SK-N-SH (cell line): ENCODE measurements at regions not wholly inside any gene's neighbourhood (a gene's known extent, or its start where the extent isn't known, plus 50 kb on each side); places are given as distances from the start of the nearest gene placed in this dataset.

Experiments
- CTCF ChIA-PET: fragments of 300-600, 350-600 bp; formaldehyde crosslinking; extraction: SDS; loops from one replicate; lab custom pipeline; 2021; lab: Yijun Ruan, JAX
- POLR2A ChIA-PET: fragments of 350-600 bp; sonication (Branson Sonifier 250); formaldehyde crosslinking; extraction: SDS; loops from one replicate; lab custom pipeline; 2020; ENCODE audit warnings: antibody characterized with exemption, inconsistent platforms; lab: Yijun Ruan, JAX
- DNase-seq: peaks from one replicate; pipeline ENCODE4 v3.0.0; 2012
- H2AFZ ChIP-seq: fragments of 200-600 bp; sonication (generic); 2 replicates; pipeline ENCODE4 v1.8.1; 2016; ENCODE audit warnings: antibody characterized with exemption, mild to moderate bottlenecking, low read depth
- H3F3A ChIP-seq: fragments of 200-600 bp; sonication (generic); replicated peaks from 2 replicates; pipeline ENCODE3; 2016; ENCODE audit warnings: antibody characterized with exemption, mild to moderate bottlenecking; ENCODE audit not compliant: insufficient read depth
- H3K27ac ChIP-seq, 2 experiments: fragments of 200-500 bp in 1 of 2; fragments of 200-600 bp in 1 of 2; sonication (Bioruptor generic) in 1 of 2; sonication (generic), shearing (Covaris generic) in 1 of 2; 2 replicates each; pipeline versions ENCODE4 v1.5.1 to v1.6.1; 2014 to 2016; ENCODE audit warnings: low read depth in 2 of 2, inconsistent platforms in 1 of 2, low read length in 1 of 2, mild to moderate bottlenecking in 1 of 2, mixed read lengths in 1 of 2
- H3K27me3 ChIP-seq: fragments of 200-600 bp; sonication (generic), shearing (Covaris generic); 2 replicates; pipeline ENCODE4 v1.6.1; 2016; ENCODE audit warnings: mixed run types; ENCODE audit not compliant: insufficient read depth
- H3K36me3 ChIP-seq, 2 experiments: fragments of 200-500 bp in 1 of 2; fragments of 200-600 bp in 1 of 2; sonication (Bioruptor generic) in 1 of 2; sonication (generic) in 1 of 2; replicated peaks in 1 of 2; 2 replicates each; pipeline versions ENCODE3 to v1.5.1; 2014 to 2016; ENCODE audit warnings: low read length in 1 of 2, mild to moderate bottlenecking in 1 of 2; ENCODE audit not compliant: insufficient read depth in 2 of 2, control insufficient read depth in 1 of 2
- H3K4me1 ChIP-seq, 2 experiments: fragments of 200-500 bp in 1 of 2; fragments of 200-600 bp in 1 of 2; sonication (Bioruptor generic) in 1 of 2; sonication (generic), shearing (Covaris generic) in 1 of 2; 2 replicates each; pipeline versions ENCODE4 v1.5.1 to v1.6.1; 2014 to 2016; ENCODE audit warnings: low read depth in 1 of 2, low read length in 1 of 2, mixed run types in 1 of 2; ENCODE audit not compliant: insufficient read depth in 2 of 2, control insufficient read depth in 1 of 2
- H3K4me2 ChIP-seq: fragments of 200-600 bp; sonication (generic), shearing (Covaris generic); 2 replicates; pipeline ENCODE4 v1.6.1; 2017; ENCODE audit warnings: mixed run types
- H3K4me3 ChIP-seq, 2 experiments: fragments of 200-500 bp in 1 of 2; fragments of 200-600 bp in 1 of 2; sonication (Bioruptor generic) in 1 of 2; sonication (generic), shearing (Covaris generic) in 1 of 2; 2 replicates each; pipeline versions ENCODE4 v1.5.1 to v1.8.1; 2014 to 2016; ENCODE audit warnings: low read depth in 2 of 2, inconsistent platforms in 1 of 2, low read length in 1 of 2, mild to moderate bottlenecking in 1 of 2, mixed read lengths in 1 of 2, moderate library complexity in 1 of 2
- H3K79me2 ChIP-seq: fragments of 200-600 bp; sonication (generic); 2 replicates; pipeline ENCODE4 v1.8.1; 2017; ENCODE audit warnings: mild to moderate bottlenecking; ENCODE audit not compliant: insufficient read depth
- H3K9ac ChIP-seq: fragments of 200-600 bp; sonication (generic); 2 replicates; pipeline ENCODE4 v1.6.1; 2017; ENCODE audit warnings: mixed run types
- H3K9me2 ChIP-seq: fragments of 200-600 bp; sonication (generic); 2 replicates; pipeline ENCODE4 v1.6.1; 2017; ENCODE audit warnings: mixed run types
- H3K9me3 ChIP-seq: fragments of 200-600 bp; sonication (generic); 2 replicates; pipeline ENCODE4 v1.6.1; 2017; ENCODE audit warnings: mixed run types, mild to moderate bottlenecking, moderate library complexity
- H4K20me1 ChIP-seq: fragments of 200-600 bp; sonication (generic); 2 replicates; pipeline ENCODE4 v1.6.1; 2017; ENCODE audit warnings: mild to moderate bottlenecking, mixed run types; ENCODE audit not compliant: insufficient read depth
- CHD2 ChIP-seq: fragments of 150-350 bp; IDR thresholded peaks from 2 replicates; pipeline ENCODE4 v1.6.1; 2018; ENCODE audit warnings: low read length; ENCODE audit not compliant: partially characterized antibody
- EZH2phosphoT487 ChIP-seq: fragments of 200-600 bp; sonication (generic); IDR thresholded peaks from 2 replicates; pipeline ENCODE4 v1.6.1; 2017; ENCODE audit warnings: low read depth, mixed run types, mild to moderate bottlenecking, antibody characterized with exemption, moderate library complexity, borderline replicate concordance
- FOSL2 ChIP-seq: IDR thresholded peaks from 2 replicates; pipeline ENCODE4 v1.4.0; 2012; ENCODE audit warnings: low read depth, mild to moderate bottlenecking, moderate library complexity, borderline replicate concordance
- FOXM1 ChIP-seq: IDR thresholded peaks from 2 replicates; pipeline ENCODE4 v1.4.0; 2012; ENCODE audit warnings: low read depth, mild to moderate bottlenecking
- GATA2 ChIP-seq: sonication (generic); formaldehyde crosslinking; IDR thresholded peaks from 2 replicates; pipeline ENCODE4 v1.5.0; 2020; ENCODE audit warnings: mild to moderate bottlenecking, missing genetic modification reagents
- JUND ChIP-seq: IDR thresholded peaks from 2 replicates; pipeline ENCODE4 v1.4.0; 2012
- MXI1 ChIP-seq: IDR thresholded peaks from 2 replicates; pipeline ENCODE4 v1.6.1; 2012; ENCODE audit warnings: mild to moderate bottlenecking, low read depth, low read length, improper control_type of control experiment
- NFIC ChIP-seq: IDR thresholded peaks from 2 replicates; pipeline ENCODE4 v1.4.0; 2012; ENCODE audit warnings: borderline replicate concordance
- NRF1 ChIP-seq: IDR thresholded peaks from 2 replicates; pipeline ENCODE4 v1.6.1; 2012; ENCODE audit warnings: low read depth, mild to moderate bottlenecking, low read length
- RFX5 ChIP-seq: IDR thresholded peaks from 2 replicates; pipeline ENCODE4 v1.6.1; 2012; ENCODE audit warnings: mild to moderate bottlenecking, improper control_type of control experiment, low read length
- SMC3 ChIP-seq: IDR thresholded peaks from 2 replicates; pipeline ENCODE4 v1.6.1; 2012; ENCODE audit warnings: low read depth, low read length, improper control_type of control experiment
- TAF1 ChIP-seq: IDR thresholded peaks from 2 replicates; pipeline ENCODE4 v1.6.1; 2012; ENCODE audit warnings: low read depth, mild to moderate bottlenecking, low read length, moderate library complexity, borderline replicate concordance
- TCF12 ChIP-seq: IDR thresholded peaks from 2 replicates; pipeline ENCODE4 v1.4.0; 2012
- YY1 ChIP-seq: IDR thresholded peaks from 2 replicates; pipeline ENCODE4 v1.4.0; 2012; ENCODE audit warnings: low read depth, mild to moderate bottlenecking
- WGBS: methylation state at CpG from one replicate; pipeline ENCODE4 v1.1.6; 2017; ENCODE audit warnings: low lambda C conversion rate; 5-methylcytosine and 5-hydroxymethylcytosine counted together
- TF ChIP-seq, protein P1 (sequence below): fragments of 150-350 bp; IDR thresholded peaks from 2 replicates; pipeline ENCODE4 v1.6.1; 2017; ENCODE audit warnings: antibody characterized with exemption, low read length, low read depth, borderline replicate concordance
- TF ChIP-seq, protein P2 (sequence below): IDR thresholded peaks from 2 replicates; pipeline ENCODE4 v1.4.0; 2012; ENCODE audit warnings: low read depth, borderline replicate concordance
- TF ChIP-seq, protein P3 (sequence below): IDR thresholded peaks from 2 replicates; pipeline ENCODE4 v1.4.0; 2012; ENCODE audit warnings: low read depth, borderline replicate concordance
- TF ChIP-seq, protein P4 (sequence below): IDR thresholded peaks from 2 replicates; pipeline ENCODE4; 2012
- TF ChIP-seq, protein P5 (sequence below): fragments of 200-600 bp; sonication (generic); IDR thresholded peaks from 2 replicates; pipeline ENCODE4 v1.6.1; 2017; ENCODE audit warnings: antibody characterized with exemption, mild to moderate bottlenecking, moderate library complexity

DNA sequence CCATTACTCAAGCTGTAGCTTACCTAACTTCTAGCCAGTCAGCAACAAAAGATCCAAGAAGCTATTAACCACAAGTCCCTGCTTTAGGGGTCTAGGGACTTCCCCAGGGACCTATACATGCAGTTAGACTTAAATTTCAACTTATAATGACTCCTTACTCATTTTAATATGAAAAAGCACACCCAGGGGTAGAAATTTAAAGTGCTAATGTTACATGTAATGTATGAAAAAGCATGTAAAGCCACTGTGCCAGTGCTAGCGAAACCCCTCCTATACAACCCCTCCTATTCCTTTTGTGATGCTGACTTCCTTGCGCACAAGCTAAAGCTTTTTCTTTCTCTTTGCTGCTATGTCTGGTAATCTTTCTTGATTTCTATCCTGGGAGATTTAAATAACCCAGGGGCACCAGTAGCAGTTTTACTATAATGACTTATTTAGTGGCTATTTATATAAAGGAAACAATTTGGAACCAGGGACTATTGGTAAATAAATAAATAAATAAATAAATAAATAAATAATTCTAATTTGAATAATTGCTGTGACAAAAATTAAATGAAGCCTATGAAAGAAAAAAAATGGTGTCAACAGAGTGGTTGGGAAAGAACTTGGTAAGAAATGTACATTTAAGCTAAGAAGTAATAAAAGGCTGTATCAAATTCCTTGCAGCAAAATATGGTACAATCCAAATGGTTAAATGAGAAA lies 110.5 kb upstream of the MAGI2 start (continued):
- TF ChIP-seq, protein P1, sequence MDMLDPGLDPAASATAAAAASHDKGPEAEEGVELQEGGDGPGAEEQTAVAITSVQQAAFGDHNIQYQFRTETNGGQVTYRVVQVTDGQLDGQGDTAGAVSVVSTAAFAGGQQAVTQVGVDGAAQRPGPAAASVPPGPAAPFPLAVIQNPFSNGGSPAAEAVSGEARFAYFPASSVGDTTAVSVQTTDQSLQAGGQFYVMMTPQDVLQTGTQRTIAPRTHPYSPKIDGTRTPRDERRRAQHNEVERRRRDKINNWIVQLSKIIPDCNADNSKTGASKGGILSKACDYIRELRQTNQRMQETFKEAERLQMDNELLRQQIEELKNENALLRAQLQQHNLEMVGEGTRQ, result no peak
- TF ChIP-seq, protein P2, sequence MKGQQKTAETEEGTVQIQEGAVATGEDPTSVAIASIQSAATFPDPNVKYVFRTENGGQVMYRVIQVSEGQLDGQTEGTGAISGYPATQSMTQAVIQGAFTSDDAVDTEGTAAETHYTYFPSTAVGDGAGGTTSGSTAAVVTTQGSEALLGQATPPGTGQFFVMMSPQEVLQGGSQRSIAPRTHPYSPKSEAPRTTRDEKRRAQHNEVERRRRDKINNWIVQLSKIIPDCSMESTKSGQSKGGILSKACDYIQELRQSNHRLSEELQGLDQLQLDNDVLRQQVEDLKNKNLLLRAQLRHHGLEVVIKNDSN, result no peak
- no peak for TF ChIP-seq TAF1
- TF ChIP-seq TCF12, result no peak
- no peak for TF ChIP-seq NRF1

DNA sequence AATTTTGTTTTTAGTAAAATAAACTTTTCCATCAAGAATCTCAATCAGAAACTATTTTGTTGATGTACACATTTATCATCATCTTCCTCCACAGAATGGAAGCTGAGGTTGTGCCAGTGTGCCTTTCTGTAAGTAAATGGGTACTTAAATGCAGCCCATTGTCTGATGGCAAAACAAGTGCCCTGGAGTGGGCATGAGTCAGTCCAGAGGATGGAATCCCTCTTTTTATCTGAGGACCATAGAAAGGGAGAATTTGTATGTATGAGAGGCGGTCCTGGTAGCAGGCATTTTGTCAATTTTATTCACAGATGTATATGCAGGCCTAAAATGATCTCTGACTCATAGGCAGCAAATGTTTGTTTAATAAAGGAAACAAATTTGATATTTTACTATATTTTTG lies 102.1 kb upstream of the MAGI2 start:
- DNase-seq, result no peak
- Histone ChIP-seq H3K4me2 (no peak overlapping the region), H3K27me3 (no peaks in the 10 kb centered on the region), H3K36me3 (no peaks in the 10 kb centered on the region), H2AFZ (no peak overlapping the region), H3K9me3 (no peaks in the 10 kb centered on the region), H3K4me1 (no peaks in the 10 kb centered on the region), H3F3A (no peaks in the 10 kb centered on the region), H4K20me1 (no peaks in the 10 kb centered on the region), H3K9me2 (0 out of 2 replicates have a peak, but pooled peaks cover 9% of the 10 kb centered on the region), H3K27ac (no peak overlapping the region), H3K79me2 (no peaks in the 10 kb centered on the region), H3K4me3 (no peak overlapping the region), H3K9ac (no peak overlapping the region)
- ChIA-PET CTCF (no interaction called here), POLR2A (no interaction called here)
- TF ChIP-seq FOXM1 (no peak), YY1 (no peak), SMC3 (no peak)
- WGBS, result 100% methylated on average over 1 of the region's 1 CpG

DNA sequence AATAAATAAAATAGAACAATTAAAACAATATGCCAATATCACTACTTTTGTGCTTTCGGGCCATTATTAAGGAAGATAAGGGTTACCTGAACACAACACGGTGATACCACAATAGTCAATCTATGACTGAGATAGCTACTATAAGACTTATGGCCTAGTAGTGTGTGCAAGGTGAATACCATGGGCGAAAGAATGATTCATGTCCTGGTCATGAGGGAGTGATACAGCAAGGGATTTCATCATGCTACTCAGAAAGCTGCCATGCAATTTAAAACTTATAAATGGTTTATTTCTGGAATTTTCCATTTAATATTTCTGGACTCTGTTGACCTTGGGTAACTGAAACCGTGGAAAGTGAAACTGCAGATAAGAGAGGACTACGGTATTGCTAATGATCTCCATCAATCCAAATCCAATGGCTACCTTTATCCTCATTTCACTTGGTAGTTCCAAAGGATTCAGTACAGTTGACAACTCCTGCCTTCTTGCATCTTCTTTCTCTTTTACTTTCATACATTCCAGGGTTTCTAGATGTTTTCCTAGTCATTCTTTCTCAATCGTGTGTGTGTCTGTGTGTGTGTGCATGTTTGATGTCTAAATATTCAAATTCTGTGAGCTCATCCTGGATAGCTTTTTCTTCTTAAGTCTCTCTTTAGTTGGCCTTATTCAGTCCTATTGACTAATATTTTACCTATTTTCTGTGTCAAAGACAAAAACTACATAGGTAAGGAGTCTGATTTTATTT lies 100.5 kb upstream of the MAGI2 start:
- Histone ChIP-seq H3K27ac (no peak overlapping the region), H3K4me3 (no peak overlapping the region), H2AFZ (peak overlapping the region; percentile 39; the same call in 1 of the 2 replicates), H3K79me2 (no peaks in the 10 kb centered on the region), H3K4me2 (no peak overlapping the region), H3K9me3 (no peaks in the 10 kb centered on the region), H3K27me3 (no peaks in the 10 kb centered on the region), H3K9me2 (0 out of 2 replicates have a peak, but pooled peaks cover 9% of the 10 kb centered on the region), H4K20me1 (no peaks in the 10 kb centered on the region), H3K9ac (no peak overlapping the region), H3K36me3 (no peaks in the 10 kb centered on the region), H3K4me1 (no peaks in the 10 kb centered on the region), H3F3A (no peaks in the 10 kb centered on the region)
- ChIA-PET CTCF (no interaction called here), POLR2A (no interaction called here)
- no peak for DNase-seq
- WGBS, result 91% methylated on average over 6 of the region's 6 CpGs
- TF ChIP-seq NFIC (no peak), MXI1 (no peak), GATA2 (CRISPR knock-in tag) (no peak), FOSL2 (no peak), JUND (no peak), RFX5 (no peak), CHD2 (no peak), EZH2phosphoT487 (no peak), TCF12 (no peak)
- TF ChIP-seq, protein P3, sequence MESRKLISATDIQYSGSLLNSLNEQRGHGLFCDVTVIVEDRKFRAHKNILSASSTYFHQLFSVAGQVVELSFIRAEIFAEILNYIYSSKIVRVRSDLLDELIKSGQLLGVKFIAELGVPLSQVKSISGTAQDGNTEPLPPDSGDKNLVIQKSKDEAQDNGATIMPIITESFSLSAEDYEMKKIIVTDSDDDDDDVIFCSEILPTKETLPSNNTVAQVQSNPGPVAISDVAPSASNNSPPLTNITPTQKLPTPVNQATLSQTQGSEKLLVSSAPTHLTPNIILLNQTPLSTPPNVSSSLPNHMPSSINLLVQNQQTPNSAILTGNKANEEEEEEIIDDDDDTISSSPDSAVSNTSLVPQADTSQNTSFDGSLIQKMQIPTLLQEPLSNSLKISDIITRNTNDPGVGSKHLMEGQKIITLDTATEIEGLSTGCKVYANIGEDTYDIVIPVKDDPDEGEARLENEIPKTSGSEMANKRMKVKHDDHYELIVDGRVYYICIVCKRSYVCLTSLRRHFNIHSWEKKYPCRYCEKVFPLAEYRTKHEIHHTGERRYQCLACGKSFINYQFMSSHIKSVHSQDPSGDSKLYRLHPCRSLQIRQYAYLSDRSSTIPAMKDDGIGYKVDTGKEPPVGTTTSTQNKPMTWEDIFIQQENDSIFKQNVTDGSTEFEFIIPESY, result no peak
- TF ChIP-seq, protein P4, sequence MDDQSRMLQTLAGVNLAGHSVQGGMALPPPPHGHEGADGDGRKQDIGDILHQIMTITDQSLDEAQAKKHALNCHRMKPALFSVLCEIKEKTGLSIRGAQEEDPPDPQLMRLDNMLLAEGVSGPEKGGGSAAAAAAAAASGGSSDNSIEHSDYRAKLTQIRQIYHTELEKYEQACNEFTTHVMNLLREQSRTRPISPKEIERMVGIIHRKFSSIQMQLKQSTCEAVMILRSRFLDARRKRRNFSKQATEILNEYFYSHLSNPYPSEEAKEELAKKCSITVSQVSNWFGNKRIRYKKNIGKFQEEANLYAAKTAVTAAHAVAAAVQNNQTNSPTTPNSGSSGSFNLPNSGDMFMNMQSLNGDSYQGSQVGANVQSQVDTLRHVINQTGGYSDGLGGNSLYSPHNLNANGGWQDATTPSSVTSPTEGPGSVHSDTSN, result no peak
- TF ChIP-seq, protein P5, sequence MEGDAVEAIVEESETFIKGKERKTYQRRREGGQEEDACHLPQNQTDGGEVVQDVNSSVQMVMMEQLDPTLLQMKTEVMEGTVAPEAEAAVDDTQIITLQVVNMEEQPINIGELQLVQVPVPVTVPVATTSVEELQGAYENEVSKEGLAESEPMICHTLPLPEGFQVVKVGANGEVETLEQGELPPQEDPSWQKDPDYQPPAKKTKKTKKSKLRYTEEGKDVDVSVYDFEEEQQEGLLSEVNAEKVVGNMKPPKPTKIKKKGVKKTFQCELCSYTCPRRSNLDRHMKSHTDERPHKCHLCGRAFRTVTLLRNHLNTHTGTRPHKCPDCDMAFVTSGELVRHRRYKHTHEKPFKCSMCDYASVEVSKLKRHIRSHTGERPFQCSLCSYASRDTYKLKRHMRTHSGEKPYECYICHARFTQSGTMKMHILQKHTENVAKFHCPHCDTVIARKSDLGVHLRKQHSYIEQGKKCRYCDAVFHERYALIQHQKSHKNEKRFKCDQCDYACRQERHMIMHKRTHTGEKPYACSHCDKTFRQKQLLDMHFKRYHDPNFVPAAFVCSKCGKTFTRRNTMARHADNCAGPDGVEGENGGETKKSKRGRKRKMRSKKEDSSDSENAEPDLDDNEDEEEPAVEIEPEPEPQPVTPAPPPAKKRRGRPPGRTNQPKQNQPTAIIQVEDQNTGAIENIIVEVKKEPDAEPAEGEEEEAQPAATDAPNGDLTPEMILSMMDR, result no peak
